ENCODE measurements at regions not wholly inside any gene's neighbourhood (a gene's known extent, or its start where the extent isn't known, plus 50 kb on each side); places are given as distances from the start of the nearest gene placed in this dataset.

DNA sequence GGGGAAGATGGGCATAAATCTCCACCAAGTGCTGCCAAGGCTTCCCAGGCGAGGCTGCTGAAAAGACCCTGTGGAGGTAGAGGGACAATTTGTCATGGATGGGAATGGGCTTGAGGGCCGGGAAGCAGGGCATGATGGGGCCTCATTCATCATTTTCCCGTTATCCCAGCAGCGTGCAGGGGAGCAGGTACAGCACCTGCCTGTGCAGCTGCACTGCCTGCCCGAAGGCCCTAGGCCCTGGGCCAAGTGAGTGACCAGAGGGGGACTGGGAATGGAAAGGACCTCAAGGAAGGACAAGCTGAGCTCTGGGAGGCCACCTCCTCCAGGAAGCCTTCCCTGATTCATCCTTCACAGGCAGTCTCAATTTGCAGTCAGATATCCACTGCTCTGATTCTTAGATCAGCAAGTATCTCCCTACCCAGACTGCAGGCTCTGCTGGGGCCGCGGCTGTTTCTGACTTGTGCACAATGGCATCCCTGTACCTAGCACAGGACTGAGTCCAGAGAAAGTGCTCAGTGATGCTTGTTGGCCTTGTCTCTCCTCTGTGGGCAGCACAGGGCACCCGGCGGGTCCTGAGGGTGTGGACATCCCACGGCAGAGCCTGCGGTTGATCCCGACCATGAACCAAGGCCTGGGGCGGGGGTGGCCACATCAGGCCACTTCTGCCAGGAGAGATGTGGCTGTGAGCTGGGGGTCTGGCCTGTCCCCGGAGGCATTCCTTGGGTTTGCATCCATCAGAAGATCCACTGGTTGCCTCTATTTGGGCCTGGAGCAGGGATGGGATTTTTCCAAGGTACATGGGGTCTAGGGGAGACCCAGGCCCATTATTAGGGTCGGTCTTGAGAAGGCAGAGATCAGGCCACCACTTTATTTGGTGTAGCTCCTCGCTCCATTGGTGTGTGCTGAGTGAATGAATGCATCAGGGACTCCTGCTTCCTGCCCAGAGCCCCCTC is 167.3 kb upstream of the RTL1 start:
- TF ChIP-seq, protein P1, sequence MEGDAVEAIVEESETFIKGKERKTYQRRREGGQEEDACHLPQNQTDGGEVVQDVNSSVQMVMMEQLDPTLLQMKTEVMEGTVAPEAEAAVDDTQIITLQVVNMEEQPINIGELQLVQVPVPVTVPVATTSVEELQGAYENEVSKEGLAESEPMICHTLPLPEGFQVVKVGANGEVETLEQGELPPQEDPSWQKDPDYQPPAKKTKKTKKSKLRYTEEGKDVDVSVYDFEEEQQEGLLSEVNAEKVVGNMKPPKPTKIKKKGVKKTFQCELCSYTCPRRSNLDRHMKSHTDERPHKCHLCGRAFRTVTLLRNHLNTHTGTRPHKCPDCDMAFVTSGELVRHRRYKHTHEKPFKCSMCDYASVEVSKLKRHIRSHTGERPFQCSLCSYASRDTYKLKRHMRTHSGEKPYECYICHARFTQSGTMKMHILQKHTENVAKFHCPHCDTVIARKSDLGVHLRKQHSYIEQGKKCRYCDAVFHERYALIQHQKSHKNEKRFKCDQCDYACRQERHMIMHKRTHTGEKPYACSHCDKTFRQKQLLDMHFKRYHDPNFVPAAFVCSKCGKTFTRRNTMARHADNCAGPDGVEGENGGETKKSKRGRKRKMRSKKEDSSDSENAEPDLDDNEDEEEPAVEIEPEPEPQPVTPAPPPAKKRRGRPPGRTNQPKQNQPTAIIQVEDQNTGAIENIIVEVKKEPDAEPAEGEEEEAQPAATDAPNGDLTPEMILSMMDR (IDR thresholded peaks at IDR 0.05; ENCODE audit: control extremely low read depth, extremely low read depth): no peak
- Histone ChIP-seq H3K4me1 (ENCODE audit: control insufficient read depth in 5 of 5, insufficient read depth in 5 of 5, low read length in 5 of 5) (peaks cover 0 to 24% (median 0%) of the 10 kb centered on the region in 5 donors), H3K9me3 (ENCODE audit: control insufficient read depth in 4 of 4, insufficient read depth in 3 of 4, low read length in 3 of 4) (no peaks in the 10 kb centered on the region), H3K9ac (ENCODE audit: insufficient read depth in 1 of 2, low read length in 2 of 2) (peak overlapping the region in 1 of 2 donors; percentile 11), H3K27ac (ENCODE audit: low read depth in 1 of 2, low read length in 1 of 2) (no peak overlapping the region), H3K4me3 (no peak overlapping the region), H3K27me3 (ENCODE audit: control insufficient read depth in 3 of 3, insufficient read depth in 3 of 3, low read length in 2 of 3) (peaks cover 0 to 3% (median 0%) of the 10 kb centered on the region in 3 donors), H3K36me3 (ENCODE audit: control insufficient read depth in 4 of 4, insufficient read depth in 4 of 4, low read length in 4 of 4) (peaks cover 0 to 6% (median 0%) of the 10 kb centered on the region in 4 donors)
- ATAC-seq (ENCODE audit: insufficient read depth, low FRiP score) (no peak), DNase-seq (no peak)
- 90 to 92% methylated on average over 16 of the region's 16 CpGs for WGBS, 2 donors

GRCh38 chr14:101071493-101071906 is 168.0 kb upstream of the RTL1 start:
- Histone ChIP-seq H3K27me3 (ENCODE audit: control insufficient read depth in 3 of 3, insufficient read depth in 3 of 3, low read length in 2 of 3) (peaks cover 0 to 4% (median 0%) of the 10 kb centered on the region in 3 donors), H3K4me3 (no peak overlapping the region), H3K4me1 (ENCODE audit: control insufficient read depth in 5 of 5, insufficient read depth in 5 of 5, low read length in 5 of 5) (peaks cover 0 to 29% (median 0%) of the 10 kb centered on the region in 5 donors), H3K27ac (ENCODE audit: low read depth in 1 of 2, low read length in 1 of 2) (no peak overlapping the region), H3K9me3 (ENCODE audit: control insufficient read depth in 4 of 4, insufficient read depth in 3 of 4, low read length in 3 of 4) (no peaks in the 10 kb centered on the region), H3K36me3 (ENCODE audit: control insufficient read depth in 4 of 4, insufficient read depth in 4 of 4, low read length in 4 of 4) (peaks cover 0 to 6% (median 0%) of the 10 kb centered on the region in 4 donors), H3K9ac (ENCODE audit: insufficient read depth in 1 of 2, low read length in 2 of 2) (peak overlapping the region in 1 of 2 donors; percentile 11)
- TF ChIP-seq, protein P1 (IDR thresholded peaks at IDR 0.05; ENCODE audit: control extremely low read depth, extremely low read depth): no peak
- 71 to 83% methylated on average over 12 of the region's 12 CpGs for WGBS, 2 donors
- no peak for ATAC-seq (ENCODE audit: insufficient read depth, low FRiP score)
- DNase-seq: peak; percentile 62 to 77 (median 62)

- no peak for ATAC-seq (ENCODE audit: insufficient read depth, low FRiP score)
- 80 to 91% methylated on average over 10 of the region's 10 CpGs for WGBS, 2 donors
- H3K4me3 ChIP-seq: no peak overlapping the region
- peaks cover 0 to 34% (median 0%) of the 10 kb centered on the region in 5 donors for H3K4me1 ChIP-seq (ENCODE audit: control insufficient read depth in 5 of 5, insufficient read depth in 5 of 5, low read length in 5 of 5)
- peaks cover 0 to 6% (median 0%) of the 10 kb centered on the region in 4 donors for H3K36me3 ChIP-seq (ENCODE audit: control insufficient read depth in 4 of 4, insufficient read depth in 4 of 4, low read length in 4 of 4)
- H3K9me3 ChIP-seq (ENCODE audit: control insufficient read depth in 4 of 4, insufficient read depth in 3 of 4, low read length in 3 of 4): no peaks in the 10 kb centered on the region
- no peak overlapping the region for H3K9ac ChIP-seq (ENCODE audit: insufficient read depth in 1 of 2, low read length in 2 of 2)
- no peak overlapping the region for H3K27ac ChIP-seq (ENCODE audit: low read depth in 1 of 2, low read length in 1 of 2)
- TF ChIP-seq, protein P1 (IDR thresholded peaks at IDR 0.05; ENCODE audit: control extremely low read depth, extremely low read depth): no peak
- DNase-seq: no peak
- H3K27me3 ChIP-seq (ENCODE audit: control insufficient read depth in 3 of 3, insufficient read depth in 3 of 3, low read length in 2 of 3): peaks cover 0 to 9% (median 0%) of the 10 kb centered on the region in 3 donors
Measured at GRCh38 chr14:101072070-101072469, 168.5 kb upstream of the RTL1 start.
